NCI-H748 (cell line): ENCODE measurements at regions not wholly inside any gene's neighbourhood (a gene's known extent, or its start where the extent isn't known, plus 50 kb on each side); places are given as distances from the start of the nearest gene placed in this dataset.

Source experiments
- DNase-seq: peaks from one replicate; lab custom pipeline; 2025; ENCODE audit not compliant: unreplicated experiment; lab: John Stamatoyannopoulos, UW

GRCh38 chr1:94708299-94708685, 111.9 kb upstream of the SLC44A3 start:
- DNase-seq: no peak

- no peak for DNase-seq
These were observed 112.5 kb upstream of the SLC44A3 start for GRCh38 chr1:94707321-94708298.

- no peak for DNase-seq
These were observed 117.7 kb upstream of the SLC44A3 start for GRCh38 chr1:94702442-94702815.

- DNase-seq: no peak
These were observed 118.2 kb upstream of the SLC44A3 start for GRCh38 chr1:94701796-94702441.

GRCh38 chr1:94698759-94699502, 121.2 kb upstream of the SLC44A3 start:
- peak; percentile 52 for DNase-seq

GRCh38 chr1:94698356-94698755, 121.8 kb upstream of the SLC44A3 start:
- DNase-seq: no peak

GRCh38 chr1:94697839-94698238, 122.3 kb upstream of the SLC44A3 start:
- peak; percentile 98 for DNase-seq

- no peak for DNase-seq
These were observed 125.8 kb upstream of the SLC44A3 start for GRCh38 chr1:94694226-94694915.

- DNase-seq: no peak
These were observed 126.7 kb upstream of the SLC44A3 start for GRCh38 chr1:94693435-94693834.

- no peak for DNase-seq
These were observed 127.1 kb upstream of the SLC44A3 start for GRCh38 chr1:94693029-94693428.

- DNase-seq: peak; percentile 92
These were observed 131.5 kb upstream of the SLC44A3 start for GRCh38 chr1:94688646-94689045.

- DNase-seq: no peak
These were observed 133.3 kb upstream of the SLC44A3 start for GRCh38 chr1:94686882-94687281.

GRCh38 chr1:94684690-94685250, 135.4 kb upstream of the SLC44A3 start:
- DNase-seq: no peak

- no peak for DNase-seq
These were observed 136.3 kb upstream of the SLC44A3 start for GRCh38 chr1:94683886-94684285.

- DNase-seq: no peak
These were observed 138.4 kb upstream of the F3 start for GRCh38 chr1:94680039-94680377.

GRCh38 chr1:94679332-94680038, 137.9 kb upstream of the F3 start:
- no peak for DNase-seq

GRCh38 chr1:94678202-94678848, 136.8 kb upstream of the F3 start:
- no peak for DNase-seq

GRCh38 chr1:94677714-94678113, 136.2 kb upstream of the F3 start:
- DNase-seq: no peak

GRCh38 chr1:94677087-94677486, 135.5 kb upstream of the F3 start:
- no peak for DNase-seq

- DNase-seq: peak; percentile 16
These were observed 135.1 kb upstream of the F3 start for GRCh38 chr1:94676686-94677085.
